ENCODE measurements at regions not wholly inside any gene's neighbourhood (a gene's known extent, or its start where the extent isn't known, plus 50 kb on each side); places are given as distances from the start of the nearest gene placed in this dataset.

DNA sequence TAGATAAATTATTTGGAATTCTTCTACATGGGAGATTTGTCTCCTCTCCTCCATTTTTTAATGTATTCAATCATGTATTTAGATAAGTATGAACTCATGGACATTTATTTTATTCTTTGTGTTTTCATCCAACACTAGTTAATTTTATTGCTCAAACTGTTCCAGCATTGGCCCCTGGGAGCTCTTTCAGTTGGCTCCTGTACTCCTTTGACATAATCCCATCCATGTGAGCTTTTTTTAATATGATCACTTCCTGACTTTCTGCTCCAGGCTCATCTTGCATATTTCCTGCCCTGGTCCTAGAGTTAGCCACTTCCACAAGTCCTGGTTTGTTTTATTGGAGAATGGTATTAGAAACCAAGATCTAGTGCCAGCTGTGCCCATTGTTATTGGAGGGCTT lies 419.0 kb upstream of the CDH11 start:
- TF ChIP-seq CTCF (IDR thresholded peaks at IDR 0.05) (no peak), EP300 (IDR thresholded peaks at IDR 0.05) (no peak), POLR2A (IDR thresholded peaks at IDR 0.05) (no peak), POLR2AphosphoS5 (IDR thresholded peaks at IDR 0.05) (no peak)

Data from suprapubic skin (tissue), 4 donors.